T-helper 2 cell treated with Interferon-gamma antibody and Interleukin-4, amounts not matched to agents 5 μg/mL and 100 μg/mL, for 36 hours (primary cell): ENCODE measurements at regions not wholly inside any gene's neighbourhood (a gene's known extent, or its start where the extent isn't known, plus 50 kb on each side); places are given as distances from the start of the nearest gene placed in this dataset.
A peak's percentile ranks its signal among the peaks of the same experiment; 100 is the strongest.

ENCODE experiments used
- DNase-seq: peaks from one replicate; pipeline ENCODE4 v3.0.0; 2021; ENCODE audit warnings: low spot score
- H3K27ac Mint-ChIP-seq: one replicate; pipeline ENCODE4 v1.8.0; 2021; ENCODE audit warnings: mild to moderate bottlenecking, mixed read lengths
- H3K27me3 Mint-ChIP-seq: one replicate; pipeline ENCODE4 v1.8.0; 2021; ENCODE audit warnings: low read depth, mixed read lengths
- H3K36me3 Mint-ChIP-seq: one replicate; pipeline ENCODE4 v1.8.0; 2021; ENCODE audit warnings: low read depth, mixed read lengths
- H3K4me1 Mint-ChIP-seq: one replicate; pipeline ENCODE4 v1.8.0; 2021; ENCODE audit warnings: low read depth, mixed read lengths
- H3K4me3 Mint-ChIP-seq: one replicate; pipeline ENCODE4 v1.8.0; 2022; ENCODE audit warnings: mild to moderate bottlenecking, moderate library complexity, mixed read lengths
- H3K9me3 Mint-ChIP-seq: one replicate; pipeline ENCODE4 v1.8.0; 2021; ENCODE audit warnings: mixed read lengths

GRCh38 chr6:150800674-150801314 is 64.7 kb upstream of the MTHFD1L start:
- Mint-ChIP-seq H3K27ac (no peak overlapping the region), H3K4me3 (no peak overlapping the region), H3K4me1 (no peaks in the 10 kb centered on the region), H3K36me3 (no peaks in the 10 kb centered on the region), H3K27me3 (peaks cover 13% of the 10 kb centered on the region), H3K9me3 (no peaks in the 10 kb centered on the region)
- DNase-seq, result no peak

- peaks cover 3% of the 10 kb centered on the region for H3K27me3 Mint-ChIP-seq
- H3K27ac Mint-ChIP-seq, result no peak overlapping the region
- no peaks in the 10 kb centered on the region for H3K36me3 Mint-ChIP-seq
- no peaks in the 10 kb centered on the region for H3K4me1 Mint-ChIP-seq
- H3K4me3 Mint-ChIP-seq, result no peak overlapping the region
- no peak for DNase-seq
- H3K9me3 Mint-ChIP-seq, result no peaks in the 10 kb centered on the region
These were observed 58.7 kb upstream of the MTHFD1L start for GRCh38 chr6:150806790-150807189.

DNA sequence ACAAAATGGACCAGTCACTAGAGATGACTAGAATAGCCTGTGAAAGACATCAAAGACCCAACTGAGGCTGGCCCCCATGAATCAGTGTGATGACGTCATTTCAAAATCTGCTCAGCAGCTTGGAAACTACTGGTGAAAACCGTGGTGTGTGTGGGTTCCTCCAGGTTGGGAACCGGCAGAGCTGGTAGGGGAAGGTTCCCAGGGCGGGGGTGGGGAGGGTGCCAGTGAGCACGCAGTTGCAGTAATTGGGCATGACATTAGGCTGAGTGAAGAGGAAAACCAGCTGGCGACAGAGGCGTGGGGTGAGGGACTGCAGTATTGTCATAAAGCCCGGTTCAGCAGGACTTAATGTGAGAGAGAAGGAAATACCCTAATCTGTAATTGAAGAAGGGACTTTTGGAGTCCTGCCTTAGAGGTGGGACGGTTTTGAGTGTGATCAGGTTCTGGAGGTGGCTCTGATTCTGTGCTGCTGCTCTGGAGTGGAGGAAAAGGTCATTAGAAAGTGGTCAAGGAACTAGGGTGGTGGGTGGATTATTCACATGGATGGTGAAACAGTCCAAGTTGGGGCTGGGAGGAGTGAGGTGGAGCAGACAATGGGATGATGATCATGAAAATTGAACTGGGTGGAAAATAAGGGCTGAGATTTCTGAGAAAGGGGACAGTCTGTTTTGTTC is 52.0 kb upstream of the MTHFD1L start:
- H3K27me3 Mint-ChIP-seq, result peaks cover 15% of the 10 kb centered on the region
- H3K27ac Mint-ChIP-seq, result no peak overlapping the region
- H3K9me3 Mint-ChIP-seq, result no peaks in the 10 kb centered on the region
- H3K4me3 Mint-ChIP-seq, result no peak overlapping the region
- peaks cover 3% of the 10 kb centered on the region for H3K4me1 Mint-ChIP-seq
- no peaks in the 10 kb centered on the region for H3K36me3 Mint-ChIP-seq
- DNase-seq, result peak; percentile 36

DNA sequence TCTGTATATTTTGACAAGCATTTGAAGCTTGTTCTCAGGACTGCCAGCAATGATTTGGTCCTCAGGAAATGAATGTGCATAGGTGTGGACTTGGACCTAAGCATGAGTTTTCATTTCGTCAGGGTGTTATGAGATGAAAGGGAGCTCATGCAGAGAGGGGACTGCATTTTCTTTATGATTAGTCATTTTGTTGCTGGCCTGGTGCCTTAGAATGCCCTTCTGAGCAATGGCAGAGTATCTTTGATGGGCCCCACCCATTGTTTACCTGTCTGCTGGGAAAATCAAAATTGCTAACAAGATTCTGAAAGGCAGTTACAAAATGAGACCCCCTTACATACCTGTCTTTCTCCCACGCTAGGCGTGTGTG is 51.5 kb upstream of the MTHFD1L start:
- no peak for DNase-seq
- no peak overlapping the region for H3K27ac Mint-ChIP-seq
- no peaks in the 10 kb centered on the region for H3K9me3 Mint-ChIP-seq
- H3K4me1 Mint-ChIP-seq, result peaks cover 3% of the 10 kb centered on the region
- H3K27me3 Mint-ChIP-seq, result peaks cover 15% of the 10 kb centered on the region
- H3K4me3 Mint-ChIP-seq, result no peak overlapping the region
- H3K36me3 Mint-ChIP-seq, result no peaks in the 10 kb centered on the region
